B cell (primary cell): ENCODE measurements at regions not wholly inside any gene's neighbourhood (a gene's known extent, or its start where the extent isn't known, plus 50 kb on each side); places are given as distances from the start of the nearest gene placed in this dataset.

Experiments
- ATAC-seq: fragments of 200-7000 bp; cut with Tn5 transposase; one replicate; pipeline ENCODE4 v1.10.0; 2021; ENCODE audit warnings: low read depth, mild to moderate bottlenecking, moderate number of reproducible peaks, moderate library complexity
- CTCF ChIA-PET: fragments of 350-600 bp; sonication (Branson Sonifier 250); formaldehyde crosslinking; loops from one replicate; lab custom pipeline; 2021; ENCODE audit warnings: antibody characterized with exemption, inconsistent platforms; lab: Charles Lee
- POLR2A ChIA-PET: fragments of 350-600 bp; sonication (Branson Sonifier 250); formaldehyde crosslinking; loops from one replicate; lab custom pipeline; 2021; ENCODE audit warnings: antibody characterized with exemption; lab: Charles Lee
- DNase-seq: peaks from one replicate; pipeline ENCODE4 v3.0.0; 2013
- H2AFZ ChIP-seq: 2 replicates; pipeline ENCODE4 v1.6.1; 2012; ENCODE audit warnings: mild to moderate bottlenecking, low read depth, low read length; ENCODE audit not compliant: insufficient read depth, poor library complexity, severe bottlenecking
- H3K27ac ChIP-seq, 2 donors: 1 replicate in 1 of 2; 2 replicates in 1 of 2; pipeline ENCODE4 v1.5.1; 2012 to 2013; ENCODE audit warnings: low read length in 2 of 2, mild to moderate bottlenecking in 2 of 2, moderate library complexity in 1 of 2
- H3K27me3 ChIP-seq, 4 experiments: fragments of 200-600 bp in 1 of 4; sonication (generic) in 1 of 4; replicated peaks in 1 of 4; 1 replicate in 2 of 4; 2 replicates in 2 of 4; pipeline versions ENCODE4 v1.6.1 to v1.7.0; 2013 to 2016; ENCODE audit warnings: low read length in 3 of 4, mild to moderate bottlenecking in 2 of 4, mixed read lengths in 1 of 4, moderate library complexity in 1 of 4; ENCODE audit not compliant: insufficient read depth in 4 of 4, control insufficient read depth in 3 of 4; ENCODE audit errors: control extremely low read depth in 1 of 4
- H3K36me3 ChIP-seq, 2 experiments: replicated peaks in 1 of 2; 1 replicate in 1 of 2; 2 replicates in 1 of 2; pipeline versions ENCODE4 v1.6.1 to v1.7.1; 2013; ENCODE audit warnings: low read length in 1 of 2; ENCODE audit not compliant: insufficient read depth in 2 of 2, control insufficient read depth in 1 of 2; ENCODE audit errors: control extremely low read depth in 1 of 2, extremely low read depth in 1 of 2
- H3K4me1 ChIP-seq, 2 donors: fragments of 200-600 bp in 1 of 2; sonication (generic) in 1 of 2; 1 replicate in 1 of 2; 2 replicates in 1 of 2; pipeline versions ENCODE4 v1.5.1 to v1.6.1; 2013 to 2017; ENCODE audit warnings: low read length in 2 of 2; ENCODE audit not compliant: control insufficient read depth in 2 of 2, insufficient read depth in 2 of 2
- H3K4me2 ChIP-seq: replicated peaks from 2 replicates; pipeline ENCODE3; 2012; ENCODE audit warnings: mild to moderate bottlenecking, low read depth, low read length; ENCODE audit not compliant: poor library complexity, severe bottlenecking
- H3K4me3 ChIP-seq, 5 experiments: fragments of 200-600 bp in 1 of 5; sonication (generic) in 1 of 5; 1 replicate in 3 of 5; 2 replicates in 2 of 5; pipeline versions ENCODE4 v1.5.1 to v1.7.0; 2011 to 2016; ENCODE audit warnings: low read length in 4 of 5, mild to moderate bottlenecking in 4 of 5, low read depth in 2 of 5, control low read depth in 1 of 5, moderate library complexity in 1 of 5; ENCODE audit not compliant: insufficient read depth in 1 of 5; ENCODE audit errors: control extremely low read depth in 1 of 5, extremely low read depth in 1 of 5
- H3K79me2 ChIP-seq: fragments of 200-600 bp; sonication (generic); one replicate; pipeline ENCODE4 v1.6.0; 2016; ENCODE audit warnings: low read length; ENCODE audit not compliant: control insufficient read depth, insufficient read depth
- H3K9ac ChIP-seq: fragments of 200-600 bp; sonication (generic); 2 replicates; pipeline ENCODE4 v1.6.1; 2017; ENCODE audit warnings: mild to moderate bottlenecking, low read length, moderate library complexity
- H3K9me3 ChIP-seq, 3 donors: one replicate each; pipeline versions ENCODE4 v1.6.1 to v1.7.1; 2013; ENCODE audit warnings: low read length in 2 of 3; ENCODE audit not compliant: control insufficient read depth in 2 of 3, insufficient read depth in 1 of 3; ENCODE audit errors: control extremely low read depth in 1 of 3
- H4K20me1 ChIP-seq: 2 replicates; pipeline ENCODE4 v1.6.0; 2012; ENCODE audit warnings: mild to moderate bottlenecking, low read length; ENCODE audit not compliant: insufficient read depth, control insufficient read depth, poor library complexity, severe bottlenecking
- H3K27ac Mint-ChIP-seq: one replicate; pipeline ENCODE4 v1.8.0; 2021; ENCODE audit warnings: mixed read lengths
- H3K27me3 Mint-ChIP-seq: one replicate; pipeline ENCODE4 v1.8.0; 2021; ENCODE audit warnings: mixed read lengths
- H3K4me1 Mint-ChIP-seq: one replicate; pipeline ENCODE4 v1.8.0; 2021; ENCODE audit warnings: mixed read lengths
- H3K4me3 Mint-ChIP-seq: one replicate; pipeline ENCODE4 v1.8.0; 2021; ENCODE audit warnings: mixed read lengths
- H3K9me3 Mint-ChIP-seq: one replicate; pipeline ENCODE4 v1.8.0; 2022; ENCODE audit warnings: mixed read lengths; ENCODE audit not compliant: insufficient read depth
- CTCF ChIP-seq: fragments of 200-600 bp; IDR thresholded peaks from one replicate; pipeline ENCODE4 v1.8.0; 2022; ENCODE audit warnings: antibody characterized with exemption, mild to moderate bottlenecking
- EZH2 ChIP-seq: IDR thresholded peaks from 2 replicates; pipeline ENCODE4 v1.6.1; 2012; ENCODE audit warnings: borderline replicate concordance, low read depth, mild to moderate bottlenecking, moderate library complexity, low read length; ENCODE audit not compliant: insufficient read depth, poor library complexity, severe bottlenecking
- WGBS: methylation state at CpG from one replicate; pipeline ENCODE4 v1.1.5; 2013; ENCODE audit warnings: missing lambda C conversion rate; ENCODE audit not compliant: insufficient coverage; 5-methylcytosine and 5-hydroxymethylcytosine counted together
- intact Hi-C: fragments of 100-400 bp; cut with micrococcal nuclease; formaldehyde crosslinking; loops from one replicate; pipeline ENCODE4 v1.10.0; 2022

- no peaks in the 10 kb centered on the region for H3K27me3 Mint-ChIP-seq
- no peaks in the 10 kb centered on the region for H4K20me1 ChIP-seq
- no peak for DNase-seq
- intact Hi-C loops, result no loop called here
- H3K27me3 ChIP-seq, result no peaks in the 10 kb centered on the region
- H3K36me3 ChIP-seq, result no peaks in the 10 kb centered on the region
- POLR2A ChIA-PET, result no interaction called here
- H3K27ac ChIP-seq, result no peak overlapping the region
- H3K79me2 ChIP-seq, result no peaks in the 10 kb centered on the region
- H3K9me3 Mint-ChIP-seq, result peaks cover 2% of the 10 kb centered on the region
- H3K4me3 Mint-ChIP-seq, result no peak overlapping the region
- 64% methylated on average over 3 of the region's 5 CpGs for WGBS
- H2AFZ ChIP-seq, result no peak overlapping the region
- H3K4me1 ChIP-seq, result no peaks in the 10 kb centered on the region
- peaks cover 0 to 4% (median 0%) of the 10 kb centered on the region in 3 donors for H3K9me3 ChIP-seq
- H3K9ac ChIP-seq, result no peak overlapping the region
- no peak overlapping the region for H3K4me3 ChIP-seq
- CTCF ChIA-PET, result no interaction called here
- ATAC-seq, result no peak
- H3K27ac Mint-ChIP-seq, result no peak overlapping the region
- no peaks in the 10 kb centered on the region for H3K4me1 Mint-ChIP-seq
- TF ChIP-seq EZH2 (no peak), CTCF (no peak)
- no peak overlapping the region for H3K4me2 ChIP-seq
Measured at GRCh38 chr18:71374294-71375000, 1085.6 kb downstream of the SOCS6 start.

- H3K4me1 ChIP-seq, result no peaks in the 10 kb centered on the region
- Mint-ChIP-seq H3K27ac (no peak overlapping the region), H3K4me1 (no peaks in the 10 kb centered on the region), H3K4me3 (no peak overlapping the region), H3K27me3 (no peaks in the 10 kb centered on the region), H3K9me3 (peaks cover 2% of the 10 kb centered on the region)
- no peak overlapping the region for H2AFZ ChIP-seq
- no peak overlapping the region for H3K4me3 ChIP-seq
- H3K27me3 ChIP-seq, result no peaks in the 10 kb centered on the region
- no peak for DNase-seq
- no peak overlapping the region for H3K27ac ChIP-seq
- 78% methylated on average over 1 of the region's 2 CpGs for WGBS
- H3K79me2 ChIP-seq, result no peaks in the 10 kb centered on the region
- peaks cover 0 to 5% (median 2%) of the 10 kb centered on the region in 3 donors for H3K9me3 ChIP-seq
- no peak for ATAC-seq
- ChIA-PET CTCF (no interaction called here), POLR2A (no interaction called here)
- H3K36me3 ChIP-seq, result no peaks in the 10 kb centered on the region
- no peak overlapping the region for H3K9ac ChIP-seq
- intact Hi-C loops, result no loop called here
- no peak for TF ChIP-seq CTCF
- no peak for TF ChIP-seq EZH2
- no peaks in the 10 kb centered on the region for H4K20me1 ChIP-seq
- no peak overlapping the region for H3K4me2 ChIP-seq
Measured at GRCh38 chr18:71371951-71372605, 1083.2 kb downstream of the SOCS6 start.
